ENCODE measurements at regions not wholly inside any gene's neighbourhood (a gene's known extent, or its start where the extent isn't known, plus 50 kb on each side); places are given as distances from the start of the nearest gene placed in this dataset.

DNA sequence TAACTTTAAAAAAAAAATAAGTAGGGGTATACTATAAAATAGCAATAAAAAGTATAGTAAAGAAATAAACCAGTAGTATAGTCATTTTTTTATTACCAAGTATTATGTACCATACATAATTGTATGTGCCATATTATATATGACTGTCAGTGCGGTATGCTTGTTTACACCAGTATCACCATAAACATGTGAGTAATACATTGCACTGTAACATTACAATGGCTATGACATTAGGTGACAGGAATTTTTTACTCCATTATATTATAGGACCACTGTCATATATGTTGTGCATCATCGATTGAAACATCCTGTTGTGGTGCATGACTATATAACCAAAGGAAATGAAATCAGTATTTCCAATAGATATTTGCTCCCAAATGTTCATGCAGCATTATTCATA, 176.9 kb upstream of the ARHGAP24 start:
- H3K4me3 Mint-ChIP-seq, result no peak overlapping the region
- H3K27ac Mint-ChIP-seq, result no peak overlapping the region
- H3K4me1 Mint-ChIP-seq, result no peaks in the 10 kb centered on the region
- no peaks in the 10 kb centered on the region for H3K36me3 Mint-ChIP-seq
- CTCF ChIA-PET, result no interaction called here
- H3K9me3 Mint-ChIP-seq, result no peaks in the 10 kb centered on the region
- H3K27me3 Mint-ChIP-seq, result no peaks in the 10 kb centered on the region
- DNase-seq, result no peak

DNA sequence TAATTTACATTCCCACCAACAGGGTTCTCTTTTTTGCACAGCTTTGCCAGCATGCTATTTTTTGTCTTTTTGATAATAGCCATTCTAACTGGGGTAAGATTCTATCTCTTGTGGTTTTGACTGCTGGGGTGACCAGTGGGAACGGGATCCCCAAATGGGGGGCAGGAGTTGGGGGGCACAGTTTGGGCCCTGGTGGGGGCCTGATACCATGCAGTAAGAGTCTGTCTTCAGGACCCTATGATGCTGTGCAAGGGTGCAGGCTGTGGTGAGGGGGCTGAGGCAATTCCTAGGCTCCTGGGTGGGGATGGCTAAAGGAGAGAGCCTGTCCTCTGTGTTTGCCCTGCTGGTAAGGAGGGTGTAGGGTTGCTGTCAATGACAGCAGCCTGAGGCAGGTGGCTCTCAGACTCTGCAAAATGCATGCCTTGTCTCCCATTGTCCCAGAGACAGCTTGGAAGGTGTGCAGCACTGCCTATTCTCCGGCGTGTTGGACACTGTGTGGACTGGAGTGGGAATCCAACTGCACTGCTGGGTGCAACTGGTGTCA, 172.7 kb upstream of the ARHGAP24 start:
- Mint-ChIP-seq H3K4me1 (no peaks in the 10 kb centered on the region), H3K9me3 (no peaks in the 10 kb centered on the region), H3K27ac (no peak overlapping the region), H3K4me3 (no peak overlapping the region), H3K36me3 (no peaks in the 10 kb centered on the region), H3K27me3 (no peaks in the 10 kb centered on the region)
- DNase-seq, result no peak
- CTCF ChIA-PET, result no interaction called here

DNA sequence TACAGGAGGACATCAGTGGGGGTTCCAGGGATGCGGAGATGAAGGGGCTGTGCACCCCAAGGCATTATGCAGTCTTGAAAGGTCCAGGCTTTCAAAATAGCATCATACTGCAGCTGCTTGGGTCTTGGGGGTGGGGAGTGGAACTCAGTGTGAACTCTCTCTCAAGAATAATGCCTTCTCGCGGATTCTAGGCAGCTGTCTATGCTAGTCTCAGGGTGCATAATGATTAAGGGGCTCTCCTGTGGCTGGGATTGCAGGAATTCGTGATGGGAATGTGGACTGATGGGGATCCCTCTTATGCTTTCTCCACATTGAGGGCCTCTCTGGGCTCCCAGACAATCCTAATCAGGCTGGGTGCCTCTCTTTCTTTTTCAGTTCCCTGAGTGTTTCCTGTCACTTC, 172.2 kb upstream of the ARHGAP24 start:
- no peak for DNase-seq
- H3K4me1 Mint-ChIP-seq, result no peaks in the 10 kb centered on the region
- H3K36me3 Mint-ChIP-seq, result no peaks in the 10 kb centered on the region
- H3K27ac Mint-ChIP-seq, result no peak overlapping the region
- no peaks in the 10 kb centered on the region for H3K27me3 Mint-ChIP-seq
- no peaks in the 10 kb centered on the region for H3K9me3 Mint-ChIP-seq
- CTCF ChIA-PET, result no interaction called here
- no peak overlapping the region for H3K4me3 Mint-ChIP-seq

DNA sequence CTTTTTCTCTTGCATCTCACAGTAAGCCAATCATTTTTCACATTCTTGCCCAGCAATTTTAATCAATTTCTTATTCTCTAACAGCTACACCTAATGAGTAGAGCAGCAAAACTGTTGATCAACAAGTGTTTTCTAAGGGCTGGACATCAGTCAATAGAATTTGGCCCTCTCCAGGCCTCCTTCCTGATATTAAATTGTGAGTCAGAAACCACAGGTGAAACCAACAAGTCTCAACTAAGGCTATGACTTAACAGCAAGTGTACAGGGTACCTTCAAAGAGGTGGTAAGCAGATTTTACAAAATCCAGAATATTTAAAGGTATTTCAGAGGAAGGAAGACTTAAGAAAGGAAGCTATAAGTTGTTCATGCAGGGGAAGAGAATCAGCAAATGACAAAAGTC, 156.5 kb upstream of the ARHGAP24 start:
- Mint-ChIP-seq H3K4me1 (no peaks in the 10 kb centered on the region), H3K27ac (no peak overlapping the region), H3K27me3 (no peaks in the 10 kb centered on the region), H3K36me3 (no peaks in the 10 kb centered on the region), H3K9me3 (no peaks in the 10 kb centered on the region), H3K4me3 (no peak overlapping the region)
- CTCF ChIA-PET, result no interaction called here
- no peak for DNase-seq

DNA sequence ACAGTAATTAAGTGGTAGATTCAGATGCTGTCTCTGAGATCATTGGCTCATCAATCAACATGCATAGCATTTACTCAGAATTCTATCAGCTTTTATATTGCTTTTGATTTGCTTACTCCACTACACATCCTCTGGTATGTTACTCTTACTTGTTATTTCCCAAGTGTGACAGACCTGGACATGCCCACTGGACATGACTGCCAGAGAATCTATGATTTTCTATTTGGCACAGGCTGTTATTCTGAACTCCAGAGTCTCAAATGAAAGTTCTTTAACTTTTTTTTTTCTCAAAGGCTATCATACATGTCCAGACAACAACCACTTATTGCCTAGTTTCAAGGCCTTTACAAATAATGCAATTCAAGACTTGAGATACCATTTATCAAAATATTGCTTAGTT, 116.1 kb upstream of the ARHGAP24 start:
- Mint-ChIP-seq H3K27me3 (no peaks in the 10 kb centered on the region), H3K36me3 (no peaks in the 10 kb centered on the region), H3K27ac (no peak overlapping the region), H3K4me3 (no peak overlapping the region), H3K4me1 (no peaks in the 10 kb centered on the region), H3K9me3 (peaks cover 1% of the 10 kb centered on the region)
- DNase-seq, result no peak
- CTCF ChIA-PET, result no interaction called here

DNA sequence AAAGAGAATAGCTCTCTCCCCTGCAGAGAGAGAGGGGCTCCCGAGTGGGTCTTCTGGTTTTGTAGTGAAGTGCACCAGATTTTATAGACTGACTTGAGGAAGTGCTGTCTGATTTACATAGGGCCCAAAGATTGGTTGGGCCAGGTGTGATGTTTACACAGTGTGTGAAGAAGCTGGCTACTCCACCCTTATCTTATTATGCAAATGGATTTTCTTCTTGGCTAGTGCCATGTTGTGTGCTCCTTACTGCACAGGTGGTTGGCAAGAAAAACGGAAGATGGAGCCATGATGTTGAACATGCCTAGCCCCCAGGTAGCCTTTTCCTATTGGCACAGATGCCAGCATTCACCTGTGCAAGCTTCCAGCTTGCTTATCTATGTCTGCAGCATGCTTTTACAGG, 112.4 kb upstream of the ARHGAP24 start:
- H3K27ac Mint-ChIP-seq, result no peak overlapping the region
- DNase-seq, result no peak
- no peaks in the 10 kb centered on the region for H3K36me3 Mint-ChIP-seq
- H3K27me3 Mint-ChIP-seq, result no peaks in the 10 kb centered on the region
- no peak overlapping the region for H3K4me3 Mint-ChIP-seq
- H3K4me1 Mint-ChIP-seq, result no peaks in the 10 kb centered on the region
- CTCF ChIA-PET, result no interaction called here
- H3K9me3 Mint-ChIP-seq, result no peaks in the 10 kb centered on the region

DNA sequence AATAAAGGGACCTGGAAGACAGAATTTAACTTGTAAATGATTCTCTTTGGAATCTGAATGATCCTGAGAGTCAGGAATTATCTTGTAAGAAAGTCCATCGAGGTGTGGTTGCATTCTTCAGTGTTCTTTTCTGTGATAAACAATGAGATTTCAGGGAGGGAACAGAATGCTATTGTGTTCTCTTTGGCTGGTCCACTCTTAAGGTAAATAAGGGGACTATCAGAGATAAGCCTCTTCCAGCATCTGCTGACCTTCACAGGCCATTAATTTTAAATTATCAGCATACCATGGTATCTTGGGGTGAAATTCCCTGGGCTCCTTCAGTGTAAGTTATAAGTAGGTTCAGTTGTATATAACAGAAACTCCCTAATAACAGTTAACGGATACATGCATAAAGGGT, 107.1 kb upstream of the ARHGAP24 start:
- Mint-ChIP-seq H3K27me3 (no peaks in the 10 kb centered on the region), H3K27ac (no peak overlapping the region), H3K4me3 (no peak overlapping the region), H3K4me1 (no peaks in the 10 kb centered on the region), H3K36me3 (no peaks in the 10 kb centered on the region), H3K9me3 (no peaks in the 10 kb centered on the region)
- no peak for DNase-seq
- CTCF ChIA-PET, result interaction anchor here (2.2 kb wide), 1 partner anchor 283 kb away, joined by 7 read pairs; no protein-coding TSS in a partner anchor

DNA sequence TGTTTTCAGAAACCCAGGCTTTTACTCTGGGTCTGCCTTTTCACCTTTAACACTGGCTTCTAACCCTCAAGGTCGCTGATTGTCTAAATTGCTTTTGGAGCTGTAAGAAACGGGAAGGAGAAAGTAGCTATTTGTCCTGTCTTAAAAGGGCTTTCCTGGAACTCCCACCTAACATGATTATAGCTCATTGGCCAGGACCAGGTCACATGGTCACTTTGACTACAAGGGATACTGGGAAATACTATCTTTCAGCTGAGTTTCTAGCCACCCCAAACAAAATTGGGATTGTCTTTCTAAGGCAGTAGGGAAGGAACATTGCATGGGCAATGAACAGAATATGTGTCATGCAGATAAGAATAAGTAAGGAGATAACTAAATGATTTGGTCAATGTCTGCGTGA, 106.7 kb upstream of the ARHGAP24 start:
- Mint-ChIP-seq H3K27ac (no peak overlapping the region), H3K27me3 (no peaks in the 10 kb centered on the region), H3K4me1 (no peaks in the 10 kb centered on the region), H3K9me3 (no peaks in the 10 kb centered on the region), H3K36me3 (no peaks in the 10 kb centered on the region), H3K4me3 (no peak overlapping the region)
- DNase-seq, result no peak
- CTCF ChIA-PET, result interaction anchor here (2.2 kb wide), 1 partner anchor 283 kb away, joined by 7 read pairs; no protein-coding TSS in a partner anchor

DNA sequence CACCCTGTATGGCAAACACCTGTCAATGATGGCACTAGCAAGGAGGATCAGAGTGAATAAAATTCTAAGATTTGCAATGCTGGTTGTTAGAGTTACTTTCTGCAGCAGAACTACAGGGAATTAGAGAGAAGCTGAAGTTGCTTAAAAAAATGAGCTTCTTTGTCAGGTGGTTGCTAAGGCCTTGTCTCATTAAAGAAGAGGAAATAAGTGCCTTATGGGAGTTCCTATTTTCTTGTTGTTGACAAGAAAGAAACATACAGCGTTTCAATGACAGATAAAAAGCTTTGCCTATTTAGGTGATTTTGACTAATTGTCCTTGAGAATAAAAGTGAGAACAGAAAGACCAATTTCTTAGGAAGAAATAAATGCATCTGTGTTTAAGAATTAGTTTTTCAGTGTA, 106.0 kb upstream of the ARHGAP24 start:
- H3K4me3 Mint-ChIP-seq, result no peak overlapping the region
- H3K9me3 Mint-ChIP-seq, result no peaks in the 10 kb centered on the region
- no peaks in the 10 kb centered on the region for H3K27me3 Mint-ChIP-seq
- CTCF ChIA-PET, result interaction anchor here (2.2 kb wide), 1 partner anchor 284 kb away, joined by 7 read pairs; no protein-coding TSS in a partner anchor
- no peak for DNase-seq
- H3K36me3 Mint-ChIP-seq, result no peaks in the 10 kb centered on the region
- H3K4me1 Mint-ChIP-seq, result no peaks in the 10 kb centered on the region
- no peak overlapping the region for H3K27ac Mint-ChIP-seq

DNA sequence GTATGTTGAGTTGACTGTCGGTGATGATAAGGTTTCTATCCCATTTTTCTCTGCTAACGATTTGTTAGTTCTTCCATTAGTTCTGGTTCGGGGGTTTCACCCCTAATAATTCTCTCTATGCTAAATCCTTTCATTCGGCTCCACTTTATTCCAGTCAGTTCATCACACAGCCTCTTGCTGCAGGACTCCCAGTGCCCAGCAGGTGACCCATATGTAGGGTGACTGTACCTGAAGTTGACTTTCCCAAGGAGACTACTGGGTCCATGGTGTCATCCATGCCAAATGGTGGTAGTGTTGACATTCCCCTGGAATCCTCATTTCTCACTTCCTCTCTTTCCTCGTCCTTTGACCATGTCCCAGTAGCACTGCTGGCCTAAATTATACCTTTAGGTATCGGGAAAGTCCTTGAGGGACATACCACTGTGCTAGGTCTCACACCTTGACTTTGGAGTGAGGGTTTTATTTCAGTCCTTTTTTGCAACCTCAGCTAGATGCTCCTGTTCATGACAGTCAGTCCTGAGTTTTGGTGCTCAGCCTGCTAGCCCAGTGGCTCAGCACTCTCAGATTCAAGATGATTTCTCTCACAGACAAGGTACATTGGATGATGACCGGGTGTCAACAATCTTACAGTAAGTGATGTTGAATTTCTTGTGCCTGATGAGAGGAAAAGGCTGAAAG, 105.1 kb upstream of the ARHGAP24 start:
- H3K9me3 Mint-ChIP-seq, result no peaks in the 10 kb centered on the region
- CTCF ChIA-PET, result interaction anchor here (0.6 to 2.2 kb wide), 3 partner anchors 33 to 1692 kb away, joined by 3 to 7 read pairs (median 3); no protein-coding TSS in a partner anchor
- H3K36me3 Mint-ChIP-seq, result no peaks in the 10 kb centered on the region
- no peaks in the 10 kb centered on the region for H3K27me3 Mint-ChIP-seq
- no peak overlapping the region for H3K4me3 Mint-ChIP-seq
- no peak overlapping the region for H3K27ac Mint-ChIP-seq
- H3K4me1 Mint-ChIP-seq, result no peaks in the 10 kb centered on the region
- DNase-seq, result no peak

DNA sequence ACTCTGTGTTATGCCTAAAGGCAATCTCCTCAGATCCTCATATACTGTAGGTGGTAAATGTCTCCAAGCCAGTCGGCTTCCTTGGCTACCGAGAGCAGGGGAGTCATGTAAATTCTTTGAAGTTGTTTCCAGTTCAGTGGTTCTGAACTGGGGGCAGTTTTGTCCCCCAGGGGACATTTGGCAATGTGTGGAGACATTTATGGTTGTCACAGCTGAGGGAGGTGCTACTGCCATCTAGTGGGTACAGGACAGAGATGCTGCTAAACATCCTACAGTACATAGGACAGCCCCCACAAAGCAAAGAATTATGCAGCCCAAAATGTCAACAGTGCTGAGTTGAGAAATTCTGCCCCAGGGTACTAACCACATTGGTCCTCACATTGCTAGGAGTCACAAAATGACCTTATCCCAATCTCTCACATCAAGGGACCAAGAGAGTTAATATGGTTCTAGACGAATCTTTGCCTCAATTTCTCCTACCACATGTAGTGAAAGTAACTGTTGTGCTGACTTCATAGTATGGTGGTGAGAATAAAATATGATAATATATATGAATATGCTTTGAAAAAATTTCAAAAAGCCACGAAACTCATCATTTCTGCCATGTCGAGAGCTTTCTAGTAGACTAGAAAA, 104.4 kb upstream of the ARHGAP24 start:
- peak; percentile 21 for DNase-seq
- CTCF ChIA-PET, result interaction anchor here (0.6 to 0.7 kb wide), 2 partner anchors 33 to 1692 kb away, joined by 3 read pairs; no protein-coding TSS in a partner anchor

DNA sequence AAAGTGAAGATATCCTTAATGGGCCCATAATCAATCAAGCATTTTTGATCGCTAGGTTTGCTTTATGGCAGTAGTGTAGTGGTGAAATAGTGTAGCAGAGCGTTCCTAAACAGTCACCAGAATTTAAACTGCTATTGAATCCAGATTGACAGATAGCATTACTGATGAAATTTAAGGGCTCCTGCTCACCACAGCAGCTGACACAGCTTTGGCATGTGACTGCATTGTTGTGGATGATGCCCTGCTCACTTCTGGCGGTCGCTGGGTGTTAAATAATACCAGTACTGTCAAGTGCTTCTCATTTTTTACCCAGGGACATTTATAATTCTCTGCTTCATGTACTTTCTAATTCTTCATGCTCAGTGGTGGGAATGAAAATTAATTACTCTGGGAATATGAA, 102.0 kb upstream of the ARHGAP24 start:
- DNase-seq, result no peak
- Mint-ChIP-seq H3K27me3 (no peaks in the 10 kb centered on the region), H3K9me3 (no peaks in the 10 kb centered on the region), H3K27ac (no peak overlapping the region), H3K36me3 (no peaks in the 10 kb centered on the region), H3K4me1 (no peaks in the 10 kb centered on the region), H3K4me3 (no peak overlapping the region)
- CTCF ChIA-PET, result no interaction called here

More for the DNA sequence above, 104.4 kb upstream of the ARHGAP24 start:
- Mint-ChIP-seq H3K9me3 (no peaks in the 10 kb centered on the region), H3K27ac (no peak overlapping the region), H3K36me3 (no peaks in the 10 kb centered on the region), H3K4me1 (no peaks in the 10 kb centered on the region), H3K4me3 (no peak overlapping the region), H3K27me3 (no peaks in the 10 kb centered on the region)

DNA sequence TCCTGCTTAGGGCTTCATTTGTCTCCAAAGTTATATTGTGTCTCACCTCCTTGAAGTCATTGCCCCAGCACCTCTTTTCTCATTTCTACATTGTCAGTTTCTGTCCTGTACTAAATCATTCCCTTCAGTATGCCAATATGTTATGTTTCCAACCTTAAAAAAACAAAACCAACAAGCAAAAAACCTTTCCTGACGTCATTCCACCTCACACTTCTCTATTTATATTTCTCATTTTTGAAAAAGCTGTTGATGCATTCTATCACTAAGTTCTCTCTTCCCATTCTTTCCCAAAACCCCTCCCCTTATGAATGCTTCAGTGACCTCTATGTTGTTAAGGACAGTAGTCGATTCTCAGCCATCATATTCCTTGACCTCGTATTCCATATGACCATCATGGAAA, 98.7 kb upstream of the ARHGAP24 start:
- Mint-ChIP-seq H3K27me3 (no peaks in the 10 kb centered on the region), H3K4me1 (no peaks in the 10 kb centered on the region), H3K4me3 (no peak overlapping the region), H3K27ac (no peak overlapping the region), H3K36me3 (no peaks in the 10 kb centered on the region), H3K9me3 (no peaks in the 10 kb centered on the region)
- no peak for DNase-seq
- CTCF ChIA-PET, result no interaction called here

DNA sequence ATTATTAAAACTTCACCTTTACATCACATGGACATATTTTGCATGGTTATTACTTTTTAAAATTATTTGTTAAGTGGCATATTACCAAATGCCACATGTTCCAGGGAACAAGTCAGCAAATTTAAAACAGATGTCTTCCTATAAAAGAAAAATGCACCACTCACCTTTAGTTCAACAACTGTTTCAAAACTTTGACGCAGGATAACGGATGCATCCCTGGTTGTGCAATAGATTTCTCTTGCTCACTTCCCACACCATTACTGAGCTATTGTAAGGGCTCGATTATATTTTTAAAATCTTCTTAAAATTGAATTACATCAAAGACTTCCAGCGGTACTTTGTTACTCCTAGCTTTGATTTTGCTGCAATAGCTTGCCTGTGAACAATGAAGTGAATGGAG, 93.0 kb upstream of the ARHGAP24 start:
- DNase-seq, result no peak
- Mint-ChIP-seq H3K27me3 (no peaks in the 10 kb centered on the region), H3K36me3 (no peaks in the 10 kb centered on the region), H3K9me3 (no peaks in the 10 kb centered on the region), H3K27ac (no peak overlapping the region), H3K4me3 (no peak overlapping the region), H3K4me1 (no peaks in the 10 kb centered on the region)
- CTCF ChIA-PET, result no interaction called here

DNA sequence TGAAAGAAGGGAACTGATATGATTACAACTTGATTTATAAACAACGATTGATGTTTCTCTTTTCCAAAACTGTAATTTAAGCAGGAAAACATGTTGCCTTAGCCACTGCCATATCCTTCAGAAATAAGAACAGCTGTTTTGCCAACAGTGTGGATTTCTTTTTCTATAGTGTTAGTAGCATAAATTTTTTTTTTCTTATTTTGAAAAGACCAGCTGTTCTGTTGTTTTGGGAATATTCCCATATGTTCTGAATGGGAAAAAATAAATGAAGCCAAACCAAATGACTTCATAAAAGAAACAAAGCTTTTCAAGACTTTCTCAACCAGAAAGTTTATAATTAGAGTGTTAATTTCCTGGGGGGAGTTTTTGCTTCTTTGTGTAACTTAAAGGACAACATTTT, 83.9 kb upstream of the ARHGAP24 start:
- H3K27me3 Mint-ChIP-seq, result no peaks in the 10 kb centered on the region

More for the DNA sequence above, 83.9 kb upstream of the ARHGAP24 start:
- Mint-ChIP-seq H3K4me1 (no peaks in the 10 kb centered on the region), H3K27ac (no peak overlapping the region), H3K36me3 (no peaks in the 10 kb centered on the region), H3K9me3 (peaks cover 2% of the 10 kb centered on the region), H3K4me3 (no peak overlapping the region)
- DNase-seq, result no peak
- CTCF ChIA-PET, result no interaction called here
